WTC11 (cell line): ENCODE measurements at regions not wholly inside any gene's neighbourhood (a gene's known extent, or its start where the extent isn't known, plus 50 kb on each side); places are given as distances from the start of the nearest gene placed in this dataset.

Source experiments
- ATAC-seq: fragments of 200-7000 bp; cut with Tn5 transposase; 2 replicates; pipeline ENCODE4 v1.10.0; 2021; ENCODE audit warnings: mild to moderate bottlenecking, moderate library complexity
- CTCF ChIA-PET: fragments of 300-600 bp; sonication (Branson Sonifier 250); formaldehyde crosslinking; loops from one replicate; lab custom pipeline; 2021; ENCODE audit warnings: antibody characterized with exemption; lab: Charles Lee
- POLR2A ChIA-PET: fragments of 350-600 bp; sonication (Branson Sonifier 250); formaldehyde crosslinking; loops from one replicate; lab custom pipeline; 2021; ENCODE audit warnings: antibody characterized with exemption; lab: Charles Lee
- DNase-seq: peaks from one replicate; pipeline ENCODE4 v3.0.0; 2021; ENCODE audit warnings: low spot score
- H3K27ac Mint-ChIP-seq: 2 replicates; pipeline ENCODE4 v1.8.0; 2021; ENCODE audit warnings: mixed read lengths
- H3K27me3 Mint-ChIP-seq: 2 replicates; pipeline ENCODE4 v1.8.0; 2021; ENCODE audit warnings: low read depth, mild to moderate bottlenecking, moderate library complexity, mixed read lengths
- H3K36me3 Mint-ChIP-seq: 2 replicates; pipeline ENCODE4 v1.8.0; 2021; ENCODE audit warnings: mixed read lengths
- H3K4me1 Mint-ChIP-seq: 2 replicates; pipeline ENCODE4 v1.8.0; 2022; ENCODE audit warnings: mixed read lengths
- H3K4me3 Mint-ChIP-seq: 2 replicates; pipeline ENCODE4 v1.8.0; 2021; ENCODE audit warnings: mild to moderate bottlenecking, moderate library complexity, mixed read lengths
- H3K9me3 Mint-ChIP-seq: 2 replicates; pipeline ENCODE4 v1.8.0; 2021; ENCODE audit warnings: mixed read lengths
- AR ChIP-seq: fragments of 250-450 bp; sonication (Bioruptor Pico); IDR thresholded peaks from 2 replicates; pipeline ENCODE4 v1.9.0; 2021; ENCODE audit warnings: mild to moderate bottlenecking
- ARID4B ChIP-seq: sonication (generic); formaldehyde crosslinking; IDR thresholded peaks from 2 replicates; pipeline ENCODE4 v1.8.0; 2023; ENCODE audit warnings: missing genetic modification reagents, mild to moderate bottlenecking, borderline replicate concordance
- CDX4 ChIP-seq: fragments of 250-450 bp; sonication (Bioruptor Pico); IDR thresholded peaks from 2 replicates; pipeline ENCODE4 v1.9.0; 2021; ENCODE audit warnings: moderate library complexity, mild to moderate bottlenecking, inconsistent platforms, borderline replicate concordance
- CREB1 ChIP-seq: sonication (generic); formaldehyde crosslinking; IDR thresholded peaks from 2 replicates; pipeline ENCODE4 v1.8.0; 2023; ENCODE audit warnings: mild to moderate bottlenecking, missing genetic modification reagents
- E2F5 ChIP-seq: sonication (generic); formaldehyde crosslinking; IDR thresholded peaks from 2 replicates; pipeline ENCODE4 v1.8.1; 2022; ENCODE audit warnings: mild to moderate bottlenecking, moderate library complexity, missing genetic modification reagents
- ELF4 ChIP-seq: sonication (generic); formaldehyde crosslinking; IDR thresholded peaks from 2 replicates; pipeline ENCODE4 v1.8.1; 2022; ENCODE audit warnings: low read depth, mild to moderate bottlenecking, moderate library complexity, missing genetic modification reagents
- EMX1 ChIP-seq: fragments of 250-450 bp; sonication (Bioruptor Pico); IDR thresholded peaks from 2 replicates; pipeline ENCODE4 v1.8.0; 2021; ENCODE audit warnings: mild to moderate bottlenecking
- FOXP1 ChIP-seq: sonication (generic); formaldehyde crosslinking; IDR thresholded peaks from 2 replicates; pipeline ENCODE4 v1.8.0; 2022; ENCODE audit warnings: missing genetic modification reagents, mild to moderate bottlenecking, moderate library complexity, borderline replicate concordance
- IRF1 ChIP-seq: sonication (generic); formaldehyde crosslinking; IDR thresholded peaks from 2 replicates; pipeline ENCODE4 v1.8.0; 2023; ENCODE audit warnings: missing genetic modification reagents
- JUN ChIP-seq: sonication (generic); formaldehyde crosslinking; IDR thresholded peaks from 2 replicates; pipeline ENCODE4 v1.8.0; 2023; ENCODE audit warnings: mild to moderate bottlenecking, missing genetic modification reagents
- KAT7 ChIP-seq: sonication (generic); formaldehyde crosslinking; IDR thresholded peaks from 2 replicates; pipeline ENCODE4 v1.8.1; 2023; ENCODE audit warnings: missing genetic modification reagents, mild to moderate bottlenecking, borderline replicate concordance
- MAX ChIP-seq: sonication (generic); formaldehyde crosslinking; IDR thresholded peaks from 2 replicates; pipeline ENCODE4 v1.8.0; 2022; ENCODE audit warnings: mild to moderate bottlenecking, missing genetic modification reagents
- MXD4 ChIP-seq: fragments of 250-450 bp; sonication (Bioruptor Pico); IDR thresholded peaks from 2 replicates; pipeline ENCODE4 v1.8.0; 2021; ENCODE audit warnings: mild to moderate bottlenecking, moderate library complexity, borderline replicate concordance
- MYBL2 ChIP-seq: sonication (generic); formaldehyde crosslinking; IDR thresholded peaks from 2 replicates; pipeline ENCODE4 v1.8.1; 2023; ENCODE audit warnings: mild to moderate bottlenecking, moderate library complexity, missing genetic modification reagents
- NFYB ChIP-seq: sonication (generic); formaldehyde crosslinking; conservative IDR thresholded peaks from 2 replicates; pipeline ENCODE4 v1.8.0; 2022; ENCODE audit warnings: low read depth, missing genetic modification reagents
- NR2C2 ChIP-seq: sonication (generic); formaldehyde crosslinking; IDR thresholded peaks from 2 replicates; pipeline ENCODE4 v1.8.0; 2022; ENCODE audit warnings: mild to moderate bottlenecking, missing genetic modification reagents
- PREB ChIP-seq: sonication (generic); formaldehyde crosslinking; IDR thresholded peaks from 2 replicates; pipeline ENCODE4 v1.8.1; 2022; ENCODE audit warnings: mild to moderate bottlenecking, missing genetic modification reagents, moderate library complexity, borderline replicate concordance
- SOX15 ChIP-seq: fragments of 250-450 bp; sonication (Bioruptor Pico); IDR thresholded peaks from 2 replicates; pipeline ENCODE4 v1.9.0; 2021; ENCODE audit warnings: mild to moderate bottlenecking
- TEAD4 ChIP-seq: sonication (generic); formaldehyde crosslinking; IDR thresholded peaks from 2 replicates; pipeline ENCODE4 v1.8.0; 2022; ENCODE audit warnings: mild to moderate bottlenecking, missing genetic modification reagents
- TP53 ChIP-seq: sonication (generic); formaldehyde crosslinking; IDR thresholded peaks from 2 replicates; pipeline ENCODE4 v1.8.1; 2023; ENCODE audit warnings: mild to moderate bottlenecking, missing genetic modification reagents
- ZMAT4 ChIP-seq: fragments of 250-450 bp; sonication (Bioruptor Pico); IDR thresholded peaks from 2 replicates; pipeline ENCODE4 v1.9.0; 2021; ENCODE audit warnings: mild to moderate bottlenecking
- ZNF317 ChIP-seq: sonication (generic); formaldehyde crosslinking; IDR thresholded peaks from 2 replicates; pipeline ENCODE4 v1.8.1; 2023; ENCODE audit warnings: low read depth, mild to moderate bottlenecking, moderate library complexity, missing genetic modification reagents, borderline replicate concordance
- ZNF396 ChIP-seq: fragments of 250-450 bp; sonication (Bioruptor Pico); IDR thresholded peaks from 2 replicates; pipeline ENCODE4 v1.8.0; 2021; ENCODE audit warnings: mild to moderate bottlenecking, moderate library complexity, borderline replicate concordance
- ZNF671 ChIP-seq: fragments of 250-450 bp; sonication (Bioruptor Pico); IDR thresholded peaks from 2 replicates; pipeline ENCODE4 v1.8.0; 2021; ENCODE audit warnings: mild to moderate bottlenecking
- ZSCAN18 ChIP-seq: fragments of 250-450 bp; sonication (Bioruptor Pico); IDR thresholded peaks from 2 replicates; pipeline ENCODE4 v2.1.2; 2022; ENCODE audit warnings: mild to moderate bottlenecking, moderate library complexity

- Mint-ChIP-seq H3K9me3 (no peaks in the 10 kb centered on the region), H3K27ac (no peak overlapping the region), H3K27me3 (peaks cover 2% of the 10 kb centered on the region; the same call in 1 of the 2 replicates), H3K4me3 (no peak overlapping the region), H3K4me1 (peaks cover 9% of the 10 kb centered on the region; the same call in 1 of the 2 replicates), H3K36me3 (no peaks in the 10 kb centered on the region)
- ChIA-PET POLR2A (no interaction called here), CTCF (interaction anchor here (1.8 kb wide), 1 partner anchor 79 kb away, joined by 7 read pairs; no protein-coding TSS in a partner anchor)
- DNase-seq (no peak), ATAC-seq (no peak)
- TF ChIP-seq NFYB (no peak), ZSCAN18 (CRISPR knock-in tag) (no peak), JUN (no peak), CREB1 (CRISPR knock-in tag) (no peak), ZMAT4 (CRISPR knock-in tag) (no peak), TP53 (no peak), ZNF317 (CRISPR knock-in tag) (no peak), PREB (CRISPR knock-in tag) (no peak), FOXP1 (CRISPR knock-in tag) (no peak), ZNF396 (no peak), MXD4 (CRISPR knock-in tag) (no peak), TEAD4 (CRISPR knock-in tag) (no peak), MYBL2 (CRISPR knock-in tag) (no peak), ZNF671 (CRISPR knock-in tag) (no peak), SOX15 (CRISPR knock-in tag) (no peak), AR (CRISPR knock-in tag) (no peak), CDX4 (CRISPR knock-in tag) (no peak), ELF4 (CRISPR knock-in tag) (no peak), EMX1 (CRISPR knock-in tag) (no peak)
Measured at GRCh38 chr10:70981936-70982335, 93.6 kb upstream of the PCBD1 start.

- H3K36me3 Mint-ChIP-seq: no peaks in the 10 kb centered on the region
- H3K4me3 Mint-ChIP-seq: no peak overlapping the region
- peaks cover 9% of the 10 kb centered on the region; the same call in 1 of the 2 replicates for H3K4me1 Mint-ChIP-seq
- no peaks in the 10 kb centered on the region for H3K9me3 Mint-ChIP-seq
- CTCF ChIA-PET: interaction anchor here (1.8 kb wide), 1 partner anchor 79 kb away, joined by 7 read pairs; no protein-coding TSS in a partner anchor
- no peak for ATAC-seq
- DNase-seq: no peak
- H3K27ac Mint-ChIP-seq: no peak overlapping the region
- H3K27me3 Mint-ChIP-seq: peaks cover 2% of the 10 kb centered on the region; the same call in 1 of the 2 replicates
- POLR2A ChIA-PET: no interaction called here
- TF ChIP-seq ARID4B (CRISPR knock-in tag) (no peak), MAX (no peak), E2F5 (no peak), NR2C2 (no peak), IRF1 (CRISPR knock-in tag) (no peak), KAT7 (no peak)
Measured at GRCh38 chr10:70982443-70982842, 94.1 kb upstream of the PCBD1 start.
